Cerebellar cortex (tissue), 1 donor: ENCODE measurements at regions not wholly inside any gene's neighbourhood (a gene's known extent, or its start where the extent isn't known, plus 50 kb on each side); places are given as distances from the start of the nearest gene placed in this dataset.
A peak's percentile ranks its signal among the peaks of the same experiment; 100 is the strongest.
"Not testable (repeated sequence)": the region's sequence is repeated elsewhere in the genome, so short reads cannot be mapped to it uniquely, and the experiment has no call there.

Source experiments
- DNase-seq: peaks from one replicate; pipeline ENCODE4 v3.0.0-alpha.2; 2015; ENCODE audit warnings: low spot score

- DNase-seq, result no peak
Observed at GRCh38 chr10:30763918-30764317, 134.4 kb upstream of the LYZL2 start.

DNA sequence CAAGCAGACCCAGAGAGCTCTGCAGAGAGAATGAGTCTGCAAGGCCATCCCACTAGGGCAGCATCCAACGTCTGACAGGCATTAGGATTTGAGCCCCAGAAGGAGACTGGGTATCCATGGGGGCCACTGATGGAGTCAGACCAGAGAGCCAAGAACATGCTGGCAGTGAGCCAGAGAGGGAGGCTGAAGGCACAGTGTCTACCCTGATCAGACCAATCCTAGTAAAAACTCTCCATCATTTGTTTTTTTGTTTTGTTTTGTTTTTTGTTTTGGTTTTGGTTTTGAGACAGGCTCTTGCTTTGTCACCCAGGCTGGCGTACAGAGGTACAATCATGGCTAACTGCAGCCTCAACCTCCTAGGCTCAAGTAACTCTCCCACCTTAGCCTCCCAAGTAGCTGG, 133.1 kb upstream of the LYZL2 start:
- peak; percentile 14 for DNase-seq

GRCh38 chr10:30759423-30759822, 129.9 kb upstream of the LYZL2 start:
- DNase-seq, result no peak

GRCh38 chr10:30758338-30758737, 128.8 kb upstream of the LYZL2 start:
- DNase-seq, result no peak

- DNase-seq, result no peak
Observed at GRCh38 chr10:30756896-30757295, 127.3 kb upstream of the LYZL2 start.

DNA sequence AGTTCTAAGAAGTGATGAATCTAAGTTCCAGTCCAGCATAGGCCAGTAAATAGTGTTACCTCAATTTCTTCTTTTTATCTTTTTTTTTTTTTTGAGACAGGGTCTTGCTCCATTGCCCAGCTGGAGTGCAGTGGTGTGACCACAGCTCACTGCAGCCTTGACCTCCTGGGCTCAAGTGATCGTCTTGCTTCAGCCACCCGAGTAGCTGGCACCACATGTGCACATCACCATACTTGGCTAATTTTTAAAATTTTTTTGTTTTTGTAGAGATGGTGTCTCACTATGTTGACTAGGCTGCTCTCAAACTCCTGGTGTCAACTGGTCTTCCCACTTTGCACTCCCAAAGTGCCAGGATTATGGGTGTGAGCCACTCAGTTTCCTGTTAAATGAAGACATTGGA, 126.6 kb upstream of the LYZL2 start:
- no peak for DNase-seq

GRCh38 chr10:30755441-30755953, 125.9 kb upstream of the LYZL2 start:
- no peak for DNase-seq

- DNase-seq, result peak; percentile 5
Observed at GRCh38 chr10:30752481-30752881, 122.9 kb upstream of the LYZL2 start.

DNA sequence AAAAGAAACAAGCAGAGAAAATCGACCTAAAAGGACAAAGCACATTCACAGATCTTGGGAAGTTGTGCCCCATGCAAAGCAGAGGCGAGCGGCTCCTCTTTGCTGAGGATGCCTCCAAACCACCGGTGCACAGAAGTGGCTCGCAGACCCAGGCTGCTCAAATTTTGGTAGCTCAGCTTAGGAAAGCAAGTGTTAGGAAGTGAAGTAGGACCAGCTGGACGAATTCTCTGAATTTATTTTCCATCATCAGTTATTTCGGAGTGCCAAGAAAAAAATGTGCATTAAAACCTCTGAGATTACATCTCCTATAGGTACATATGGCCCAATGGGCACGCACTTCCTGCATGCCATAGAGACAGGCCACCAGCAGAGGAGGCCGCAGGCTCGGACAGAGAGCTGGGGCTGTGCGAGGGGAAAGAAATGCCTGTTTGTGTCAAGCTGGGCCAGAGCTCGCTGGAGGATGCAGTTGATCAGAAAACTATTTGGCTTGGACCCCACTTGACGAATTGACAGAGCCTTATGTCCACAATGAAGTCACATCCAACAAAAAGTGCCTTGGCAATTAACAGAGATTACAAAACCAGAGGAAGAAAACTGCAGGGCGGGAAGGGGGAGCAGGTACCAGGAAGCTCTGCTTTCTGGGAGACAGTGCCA, 122.3 kb upstream of the LYZL2 start:
- DNase-seq, result peak; percentile 26

DNA sequence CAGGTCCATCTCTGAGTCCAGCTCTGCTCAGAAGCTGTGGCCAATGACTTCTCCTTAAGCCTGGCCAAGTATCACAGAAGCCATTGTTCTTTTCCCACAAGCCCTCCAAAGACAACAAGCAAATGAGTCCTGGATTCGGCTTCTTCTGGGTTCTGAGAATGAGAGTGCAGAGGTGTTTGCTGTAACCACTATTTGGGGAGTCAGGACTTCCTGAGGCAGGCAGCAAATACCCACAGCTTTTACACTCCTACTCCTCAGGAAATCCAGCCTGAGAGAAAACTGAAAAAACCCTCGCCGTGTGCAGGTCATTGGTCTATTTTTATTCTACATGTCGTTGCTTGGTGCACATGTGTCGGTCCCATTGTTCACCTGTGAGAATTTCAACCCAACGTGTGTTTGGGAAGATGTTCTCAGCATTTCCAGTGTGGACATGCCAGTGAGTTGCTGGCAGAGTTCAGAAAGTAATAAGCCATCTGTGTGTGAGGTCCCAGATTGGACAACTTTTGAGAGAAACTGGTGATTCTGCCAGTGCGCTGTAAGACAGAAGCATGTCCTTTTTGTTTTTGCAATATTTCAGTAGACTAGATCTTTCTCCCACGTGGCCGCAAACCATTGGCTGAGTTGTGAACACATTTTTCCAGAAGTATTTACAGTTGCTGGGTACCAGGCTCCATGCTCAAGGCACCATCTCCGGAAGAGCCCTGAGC, 121.6 kb upstream of the LYZL2 start:
- DNase-seq, result peak; percentile 4

DNA sequence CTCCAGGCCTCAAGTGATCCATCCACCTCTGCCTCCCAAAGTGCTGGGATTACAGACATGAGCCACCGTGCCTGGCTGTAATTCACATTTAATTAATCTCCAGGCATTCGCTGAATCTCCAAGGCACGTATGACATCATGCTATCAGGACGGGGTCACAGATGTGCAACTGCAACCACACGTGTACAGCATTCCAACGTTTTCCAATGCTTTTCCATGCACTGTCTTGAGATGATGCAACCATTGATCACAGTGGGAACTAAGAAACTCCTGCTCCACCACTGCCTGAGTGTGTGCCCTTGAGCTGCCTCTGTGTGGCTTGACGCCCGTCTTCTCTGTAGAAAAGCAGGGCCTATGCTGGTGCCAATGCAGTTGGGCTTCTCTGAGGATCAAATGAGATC, 119.8 kb upstream of the LYZL2 start:
- no peak for DNase-seq

DNA sequence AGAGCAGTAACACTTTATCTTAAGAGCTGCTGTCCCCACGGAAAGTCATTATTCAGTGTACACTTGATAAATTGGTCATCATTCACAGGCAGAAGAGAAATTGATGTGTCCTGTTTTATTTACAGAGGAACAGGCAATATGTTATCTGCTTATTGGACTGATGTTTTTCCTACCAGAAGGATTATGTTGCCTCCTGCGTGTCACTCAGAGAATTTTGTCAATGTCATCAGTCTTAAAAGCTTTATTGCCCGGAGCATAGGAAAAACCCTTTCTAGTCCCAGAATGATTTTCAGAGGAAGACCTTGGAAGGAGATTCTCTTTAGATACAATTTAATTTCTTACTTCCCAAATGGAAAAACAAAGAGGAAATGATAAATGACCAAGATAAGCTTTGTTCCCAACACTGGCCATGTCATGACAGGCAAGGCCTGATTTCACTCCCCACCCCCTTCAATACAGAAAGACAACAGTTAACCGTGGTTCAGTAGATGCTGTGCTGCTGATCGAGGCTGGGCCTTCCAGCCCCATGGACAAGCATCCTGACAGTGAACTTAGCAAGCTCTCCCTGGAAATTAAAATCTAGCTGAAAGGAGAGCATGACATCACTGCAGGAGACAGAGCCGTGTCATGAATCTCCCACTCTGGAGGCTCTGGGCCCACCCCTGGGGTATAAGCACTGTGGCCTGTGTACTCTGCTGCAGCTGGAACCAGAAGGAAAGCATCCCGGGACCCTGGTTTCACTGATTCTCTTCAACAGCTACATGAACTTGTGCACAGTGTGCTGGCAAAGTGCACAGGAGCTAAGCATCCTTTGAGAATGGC, 118.8 kb upstream of the LYZL2 start:
- DNase-seq, result no peak

DNA sequence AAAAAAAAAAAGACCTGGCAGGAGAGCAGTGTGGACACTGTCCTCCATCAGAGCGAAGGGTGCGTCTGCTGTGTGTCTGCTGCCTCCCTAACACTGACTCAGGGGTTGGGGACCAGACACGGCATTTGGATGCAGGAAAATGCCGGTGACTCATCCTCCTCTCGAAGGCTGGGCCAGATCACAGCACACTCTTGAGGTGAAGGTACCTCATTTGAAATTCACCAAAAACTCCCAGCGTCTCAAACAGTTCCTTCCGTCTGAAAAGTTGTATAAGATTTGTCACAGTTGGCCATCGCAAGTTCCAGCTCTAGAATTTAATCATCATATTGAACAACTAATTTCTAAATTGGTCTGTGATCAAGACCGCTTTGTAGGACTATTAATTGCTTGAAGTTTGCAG, 118.1 kb upstream of the LYZL2 start:
- DNase-seq, result no peak

DNA sequence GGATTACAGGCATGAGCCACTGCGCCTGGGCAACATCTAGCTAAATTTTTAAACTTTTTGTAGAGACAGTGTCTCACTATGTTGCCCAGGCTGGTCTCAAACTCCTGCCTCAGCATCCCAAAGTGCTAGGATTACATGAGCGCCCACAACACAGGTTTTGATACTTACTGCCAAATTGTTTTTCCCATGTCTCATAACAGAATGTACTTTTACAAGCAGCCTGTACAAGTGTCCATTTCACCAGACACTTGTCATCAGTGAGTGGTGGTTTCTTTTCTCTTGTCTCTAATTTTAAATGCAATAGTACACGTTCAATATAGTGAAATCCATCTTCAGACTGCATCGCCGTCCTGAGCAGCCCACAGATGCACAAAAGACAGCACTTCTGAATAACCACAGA, 116.4 kb upstream of the LYZL2 start:
- no peak for DNase-seq

DNA sequence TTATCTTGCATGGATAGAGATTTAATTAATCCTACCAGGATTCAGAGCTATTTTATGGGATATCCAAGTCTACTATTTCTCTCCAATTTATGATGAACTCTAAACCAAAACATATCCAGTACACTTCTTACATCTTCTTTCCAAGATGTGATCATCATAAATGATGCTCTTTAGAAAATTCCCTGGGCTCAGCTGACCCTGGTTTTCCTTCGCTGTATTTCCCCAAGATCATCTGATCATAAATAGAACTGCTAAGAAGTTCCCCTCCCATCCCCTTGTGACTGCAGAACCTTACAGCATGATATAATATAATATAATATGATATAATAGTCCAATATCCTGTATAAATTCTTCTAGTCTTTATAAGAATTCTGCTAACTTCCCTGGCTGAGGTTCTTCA, 114.6 kb upstream of the LYZL2 start:
- DNase-seq, result no peak

- DNase-seq, result no peak
Observed at GRCh38 chr10:30743586-30743985, 114.0 kb upstream of the LYZL2 start.

DNA sequence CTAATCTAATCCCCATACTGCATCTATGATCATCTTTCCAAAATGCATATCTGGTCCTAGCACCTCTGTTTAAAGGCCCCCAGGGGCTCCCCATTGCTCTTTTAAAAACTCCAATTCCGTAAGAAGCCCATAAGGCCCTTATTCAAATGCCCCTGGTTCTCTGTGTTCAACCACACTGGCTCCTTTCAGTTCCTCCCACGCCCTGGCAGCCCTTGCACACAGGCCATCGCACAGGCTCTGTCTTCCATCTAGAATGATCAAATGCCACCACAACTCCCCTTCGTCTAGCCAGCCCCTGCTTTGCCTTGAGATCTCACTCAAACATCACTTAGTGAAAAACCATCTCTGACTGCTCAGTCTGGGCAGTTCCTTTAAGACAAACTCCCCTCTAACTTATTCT, 112.9 kb upstream of the LYZL2 start:
- no peak for DNase-seq

- not testable (repeated sequence) for DNase-seq
Observed at GRCh38 chr10:30740774-30741173, 111.2 kb upstream of the LYZL2 start.

GRCh38 chr10:30738416-30738815, 108.9 kb upstream of the LYZL2 start:
- no peak for DNase-seq

DNA sequence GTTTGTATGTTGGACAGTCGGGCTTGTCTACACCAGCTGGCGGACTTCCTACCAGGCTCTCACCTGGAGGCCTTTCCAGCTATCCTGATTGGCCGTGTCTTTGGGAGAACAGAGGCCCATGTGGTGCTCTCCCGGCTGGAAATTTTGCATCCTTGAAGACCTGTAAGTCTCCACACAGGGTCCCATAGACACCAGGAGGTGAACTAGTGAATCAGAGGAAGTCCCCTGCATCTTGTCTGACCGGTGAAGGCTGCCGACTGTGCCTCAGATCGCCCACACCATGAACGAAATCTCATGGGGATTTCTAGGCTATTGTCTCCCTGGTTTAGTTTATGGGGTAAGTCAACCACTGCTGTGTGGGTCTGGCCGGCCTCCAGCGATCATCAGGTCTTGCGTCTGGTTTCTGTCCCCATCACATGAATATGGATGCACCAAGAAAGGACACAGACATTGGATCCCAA, 108.4 kb upstream of the LYZL2 start:
- DNase-seq, result no peak

- no peak for DNase-seq
Observed at GRCh38 chr10:30736685-30737232, 107.2 kb upstream of the LYZL2 start.

GRCh38 chr10:30734901-30735300, 105.3 kb upstream of the LYZL2 start:
- no peak for DNase-seq
